ENCODE measurements at regions not wholly inside any gene's neighbourhood (a gene's known extent, or its start where the extent isn't known, plus 50 kb on each side); places are given as distances from the start of the nearest gene placed in this dataset.

GRCh38 chr9:78424299-78424698, 127.4 kb downstream of the PSAT1 start:
- TF ChIP-seq EZH2 (IDR thresholded peaks at IDR 0.05; ENCODE audit: insufficient read depth, low read length) (no peak), CTCF (IDR thresholded peaks at IDR 0.05; ENCODE audit: insufficient read depth, low read depth, low read length) (no peak)

Data from astrocyte (in vitro differentiated cells and primary cell).